A549 (cell line): ENCODE measurements at regions not wholly inside any gene's neighbourhood (a gene's known extent, or its start where the extent isn't known, plus 50 kb on each side); places are given as distances from the start of the nearest gene placed in this dataset.

ENCODE experiments used
- ATAC-seq, 2 experiments: fragments of 200-7000 bp in 1 of 2; fragments of >200 bp in 1 of 2; cut with Nextera tagmentation in 1 of 2; cut with Tn5 transposase in 1 of 2; 3 replicates each; pipeline versions ENCODE4 v1.8.0 to v1.9.1; 2018 to 2020; ENCODE audit warnings: mild to moderate bottlenecking in 1 of 2, moderate library complexity in 1 of 2
- CTCF ChIA-PET: fragments of 300-600 bp; sonication (Branson Sonifier 250); formaldehyde crosslinking; extraction: SDS; loops from one replicate; lab custom pipeline; 2021; ENCODE audit warnings: antibody characterized with exemption, inconsistent platforms; lab: Yijun Ruan, JAX
- POLR2A ChIA-PET: fragments of 350-600 bp; formaldehyde crosslinking; extraction: SDS; loops from one replicate; lab custom pipeline; 2021; ENCODE audit warnings: antibody characterized with exemption, inconsistent platforms; lab: Yijun Ruan, JAX
- DNase-seq, 2 experiments: peaks; one replicate each; pipeline versions ENCODE4 v3.0.0 to v3.0.0-alpha.2; 2011 to 2016; ENCODE audit warnings: low read depth in 1 of 2, low spot score in 1 of 2
- FAIRE-seq: peaks from 2 replicates; lab custom pipeline; 2011; peaks lifted over from hg19 to GRCh38; lab: Jason Lieb, UNC
- H3K27ac ChIP-seq, 2 experiments: fragments of >200 bp; sonication (Bioruptor Twin); formaldehyde crosslinking; 3 replicates each; pipeline ENCODE4 v1.5.1; 2016 to 2017
- H3K4me1 ChIP-seq: fragments of >200 bp; sonication (Bioruptor Twin); formaldehyde crosslinking; 3 replicates; pipeline ENCODE4 v1.6.1; 2016
- H3K4me2 ChIP-seq: fragments of >200 bp; sonication (Bioruptor Twin); formaldehyde crosslinking; 3 replicates; pipeline ENCODE4 v1.6.1; 2016
- H3K4me3 ChIP-seq: fragments of >200 bp; sonication (Bioruptor Twin); formaldehyde crosslinking; 3 replicates; pipeline ENCODE4 v1.5.1; 2016
- H3K9me3 ChIP-seq: fragments of >200 bp; sonication (Bioruptor Twin); formaldehyde crosslinking; 3 replicates; pipeline ENCODE4 v1.6.1; 2016
- ATOH8 ChIP-seq: fragments of 250-450 bp; sonication (Bioruptor Pico); IDR thresholded peaks from 2 replicates; pipeline ENCODE4 v1.5.0; 2020; ENCODE audit warnings: low read depth, mild to moderate bottlenecking, moderate library complexity
- BCL3 ChIP-seq: fragments of >200 bp; sonication (Bioruptor Twin); formaldehyde crosslinking; IDR thresholded peaks from 3 replicates; pipeline ENCODE4 v1.6.1; 2016
- CBX2 ChIP-seq: fragments of 200-600 bp; sonication (generic); IDR thresholded peaks from 2 replicates; pipeline ENCODE4 v1.6.1; 2016; ENCODE audit warnings: low read depth, mild to moderate bottlenecking, borderline replicate concordance
- EHF ChIP-seq: fragments of 250-450 bp; sonication (Bioruptor Pico); IDR thresholded peaks from 2 replicates; pipeline ENCODE4 v1.5.0; 2020; ENCODE audit warnings: mild to moderate bottlenecking
- EHMT2 ChIP-seq: fragments of 200-600 bp; sonication (generic); IDR thresholded peaks from 2 replicates; pipeline ENCODE4 v1.6.1; 2016; ENCODE audit warnings: antibody characterized with exemption, low read depth, mild to moderate bottlenecking, moderate library complexity
- ESRRA ChIP-seq: fragments of 150-350 bp; IDR thresholded peaks from 2 replicates; pipeline ENCODE4 v1.6.1; 2014; ENCODE audit warnings: mild to moderate bottlenecking, low read length, borderline replicate concordance
- FOSB ChIP-seq: fragments of 250-450 bp; sonication (Bioruptor Pico); IDR thresholded peaks from 2 replicates; pipeline ENCODE4 v1.5.0; 2020; ENCODE audit warnings: mild to moderate bottlenecking, moderate library complexity
- FOSL2 ChIP-seq, 2 experiments: fragments of 450-650 bp in 1 of 2; fragments of >200 bp in 1 of 2; sonication (Bioruptor Twin) in 1 of 2; formaldehyde crosslinking; IDR thresholded peaks; 2 replicates each; pipeline versions ENCODE4 v1.5.0 to v1.6.1; 2016 to 2020; ENCODE audit warnings: mild to moderate bottlenecking in 1 of 2, moderate library complexity in 1 of 2
- FOXS1 ChIP-seq: fragments of 250-450 bp; sonication (Bioruptor Pico); IDR thresholded peaks from 2 replicates; pipeline ENCODE4 v1.5.0; 2020; ENCODE audit warnings: mild to moderate bottlenecking, moderate library complexity
- GATA3 ChIP-seq: IDR thresholded peaks from 2 replicates; pipeline ENCODE4 v1.6.1; 2012; ENCODE audit warnings: borderline replicate concordance
- HOXB13 ChIP-seq: fragments of 250-450 bp; sonication (Bioruptor Pico); IDR thresholded peaks from 2 replicates; pipeline ENCODE4 v1.5.0; 2020; ENCODE audit warnings: low read depth, mild to moderate bottlenecking, moderate library complexity
- JUN ChIP-seq, 2 experiments: fragments of >200 bp; sonication (Bioruptor Twin); formaldehyde crosslinking; IDR thresholded peaks; 2 replicates in 1 of 2; 3 replicates in 1 of 2; pipeline ENCODE4 v1.6.1; 2016 to 2017
- JUNB ChIP-seq: fragments of >200 bp; sonication (Bioruptor Twin); formaldehyde crosslinking; IDR thresholded peaks from 2 replicates; pipeline ENCODE4 v1.6.1; 2016
- MAFK ChIP-seq: fragments of 450-650 bp; IDR thresholded peaks from 2 replicates; pipeline ENCODE4 v1.6.1; 2014; ENCODE audit not compliant: partially characterized antibody
- MYC ChIP-seq: IDR thresholded peaks from 2 replicates; pipeline ENCODE4 v1.6.1; 2012; ENCODE audit warnings: mild to moderate bottlenecking, inconsistent platforms, low read length, improper control_type of control experiment, borderline replicate concordance
- POLR2A ChIP-seq: IDR thresholded peaks from 2 replicates; pipeline ENCODE4 v1.6.1; 2012; ENCODE audit warnings: mild to moderate bottlenecking, low read length
- POLR2AphosphoS2 ChIP-seq: conservative IDR thresholded peaks from 2 replicates; pipeline ENCODE4 v1.6.1; 2012; ENCODE audit warnings: low read length, improper control_type of control experiment, inconsistent platforms
- RARB ChIP-seq: fragments of 250-450 bp; sonication (Bioruptor Pico); IDR thresholded peaks from 2 replicates; pipeline ENCODE4 v1.8.0; 2021; ENCODE audit warnings: mild to moderate bottlenecking, moderate library complexity
- RCOR1 ChIP-seq: fragments of 150-350 bp; IDR thresholded peaks from 2 replicates; pipeline ENCODE4 v1.6.1; 2014; ENCODE audit warnings: antibody characterized with exemption, low read length, low read depth
- REST ChIP-seq: fragments of 200-600 bp; sonication (generic); IDR thresholded peaks from 2 replicates; pipeline ENCODE4 v1.6.1; 2016; ENCODE audit warnings: antibody characterized with exemption, mild to moderate bottlenecking, moderate library complexity
- TP53 ChIP-seq: fragments of 250-450 bp; sonication (Bioruptor Pico); IDR thresholded peaks from 2 replicates; pipeline ENCODE4 v1.5.0; 2021; ENCODE audit warnings: mild to moderate bottlenecking, moderate library complexity
- ZSCAN20 ChIP-seq: fragments of 250-450 bp; sonication (Bioruptor Pico); IDR thresholded peaks from 2 replicates; pipeline ENCODE4 v1.8.0; 2022; ENCODE audit warnings: mild to moderate bottlenecking, moderate library complexity
- WGBS: methylation state at CpG from one replicate; pipeline ENCODE4 v1.1.6; 2017; ENCODE audit errors: missing lambda C conversion rate; 5-methylcytosine and 5-hydroxymethylcytosine counted together

- Histone ChIP-seq H3K27ac (no peak overlapping the region), H3K4me3 (no peak overlapping the region), H3K9me3 (no peaks in the 10 kb centered on the region), H3K4me1 (no peaks in the 10 kb centered on the region), H3K4me2 (no peak overlapping the region)
- no peak for FAIRE-seq
- no peak for TF ChIP-seq POLR2AphosphoS2
- TF ChIP-seq FOSB (CRISPR knock-in tag): no peak
- no peak for TF ChIP-seq RARB (CRISPR knock-in tag)
- TF ChIP-seq JUNB: no peak
- TF ChIP-seq FOXS1: no peak
- TF ChIP-seq RCOR1: no peak
- TF ChIP-seq EHF (CRISPR knock-in tag): no peak
- TF ChIP-seq ZSCAN20: no peak
- no peak for TF ChIP-seq MYC
- no peak for TF ChIP-seq GATA3
- no peak for TF ChIP-seq HOXB13 (CRISPR knock-in tag)
- TF ChIP-seq ATOH8 (CRISPR knock-in tag): no peak
- no peak for TF ChIP-seq EHMT2
- TF ChIP-seq ESRRA: no peak
- no peak for TF ChIP-seq FOSL2 (IDR thresholded peaks at IDR 0.05)
- TF ChIP-seq FOSL2 (CRISPR knock-in tag; IDR thresholded peaks at IDR 0.05): no peak
- no peak for TF ChIP-seq CBX2
- no peak for TF ChIP-seq POLR2A
- no peak for TF ChIP-seq TP53 (CRISPR knock-in tag)
- no peak for TF ChIP-seq REST
- no peak for TF ChIP-seq MAFK
- ChIA-PET POLR2A (no interaction called here), CTCF (no interaction called here)
- WGBS: 3% methylated on average over 2 of the region's 2 CpGs
- DNase-seq: no peak
- no peak for ATAC-seq
These were observed 936.5 kb upstream of the DDX18 start for GRCh38 chr2:116877944-116878343.

GRCh38 chr2:116879650-116880160 is 934.8 kb upstream of the DDX18 start:
- no peak overlapping the region for H3K4me3 ChIP-seq
- POLR2A ChIA-PET: no interaction called here
- WGBS: 7% methylated on average over 2 of the region's 2 CpGs
- DNase-seq: no peak
- TF ChIP-seq MYC: no peak
- TF ChIP-seq BCL3: no peak
- TF ChIP-seq TP53 (CRISPR knock-in tag): no peak
- no peak for TF ChIP-seq JUN (IDR thresholded peaks at IDR 0.05)
- TF ChIP-seq FOXS1: no peak
- TF ChIP-seq, all 56 proteins: peak for 0
- Histone ChIP-seq H3K27ac (no peak overlapping the region), H3K4me1 (no peaks in the 10 kb centered on the region), H3K4me2 (no peak overlapping the region), H3K9me3 (no peaks in the 10 kb centered on the region)
- FAIRE-seq: no peak
- CTCF ChIA-PET: no interaction called here
- no peak for ATAC-seq
